ENCODE measurements at regions not wholly inside any gene's neighbourhood (a gene's known extent, or its start where the extent isn't known, plus 50 kb on each side); places are given as distances from the start of the nearest gene placed in this dataset.

GRCh38 chr3:82640254-82640653 is 878.8 kb upstream of the GBE1 start:
- no peaks in the 10 kb centered on the region for H3F3A ChIP-seq (ENCODE audit: insufficient read depth)
- TF ChIP-seq, protein P1, sequence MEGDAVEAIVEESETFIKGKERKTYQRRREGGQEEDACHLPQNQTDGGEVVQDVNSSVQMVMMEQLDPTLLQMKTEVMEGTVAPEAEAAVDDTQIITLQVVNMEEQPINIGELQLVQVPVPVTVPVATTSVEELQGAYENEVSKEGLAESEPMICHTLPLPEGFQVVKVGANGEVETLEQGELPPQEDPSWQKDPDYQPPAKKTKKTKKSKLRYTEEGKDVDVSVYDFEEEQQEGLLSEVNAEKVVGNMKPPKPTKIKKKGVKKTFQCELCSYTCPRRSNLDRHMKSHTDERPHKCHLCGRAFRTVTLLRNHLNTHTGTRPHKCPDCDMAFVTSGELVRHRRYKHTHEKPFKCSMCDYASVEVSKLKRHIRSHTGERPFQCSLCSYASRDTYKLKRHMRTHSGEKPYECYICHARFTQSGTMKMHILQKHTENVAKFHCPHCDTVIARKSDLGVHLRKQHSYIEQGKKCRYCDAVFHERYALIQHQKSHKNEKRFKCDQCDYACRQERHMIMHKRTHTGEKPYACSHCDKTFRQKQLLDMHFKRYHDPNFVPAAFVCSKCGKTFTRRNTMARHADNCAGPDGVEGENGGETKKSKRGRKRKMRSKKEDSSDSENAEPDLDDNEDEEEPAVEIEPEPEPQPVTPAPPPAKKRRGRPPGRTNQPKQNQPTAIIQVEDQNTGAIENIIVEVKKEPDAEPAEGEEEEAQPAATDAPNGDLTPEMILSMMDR (IDR thresholded peaks at IDR 0.05; ENCODE audit: insufficient read depth, low read length, poor library complexity, severe bottlenecking), result no peak
- TF ChIP-seq EZH2phosphoT487 (conservative IDR thresholded peaks at IDR 0.05; ENCODE audit: low read length), result no peak
- H3K4me2 ChIP-seq (ENCODE audit: low read depth, low read length, poor library complexity, severe bottlenecking), result no peak overlapping the region
- peaks cover 13% of the 10 kb centered on the region; the same call in 1 of the 2 replicates for H3K9me3 ChIP-seq (ENCODE audit: insufficient read depth, low read length)
- no peak overlapping the region for H3K27ac ChIP-seq (ENCODE audit: low read depth, low read length)
- H3K79me2 ChIP-seq (ENCODE audit: insufficient read depth, low read length), result no peaks in the 10 kb centered on the region
- no peaks in the 10 kb centered on the region for H3K27me3 ChIP-seq (ENCODE audit: low read length)
- H4K20me1 ChIP-seq (ENCODE audit: low read depth, low read length), result no peaks in the 10 kb centered on the region
- H3K9me2 ChIP-seq (replicated peaks; ENCODE audit: insufficient read depth, low read length), result no peaks in the 10 kb centered on the region
- H3K4me3 ChIP-seq (ENCODE audit: insufficient read depth, low read length, poor library complexity, severe bottlenecking), result no peak overlapping the region
- no peaks in the 10 kb centered on the region; the same call in 1 of the 2 replicates for H3K36me3 ChIP-seq (ENCODE audit: low read length)
- no peak overlapping the region for H3K9ac ChIP-seq (ENCODE audit: low read length)
- no peak overlapping the region for H2AFZ ChIP-seq (ENCODE audit: low read depth, low read length, severe bottlenecking)

- Histone ChIP-seq H3K4me2 (ENCODE audit: low read depth, low read length, poor library complexity, severe bottlenecking) (no peak overlapping the region), H3K27ac (ENCODE audit: low read depth, low read length) (no peak overlapping the region), H2AFZ (ENCODE audit: low read depth, low read length, severe bottlenecking) (no peak overlapping the region), H3K9me3 (ENCODE audit: insufficient read depth, low read length) (peaks cover 13% of the 10 kb centered on the region; the same call in 1 of the 2 replicates), H3K79me2 (ENCODE audit: insufficient read depth, low read length) (no peaks in the 10 kb centered on the region), H4K20me1 (ENCODE audit: low read depth, low read length) (no peaks in the 10 kb centered on the region), H3K27me3 (ENCODE audit: low read length) (no peaks in the 10 kb centered on the region), H3K9me2 (replicated peaks; ENCODE audit: insufficient read depth, low read length) (no peaks in the 10 kb centered on the region), H3K36me3 (ENCODE audit: low read length) (no peaks in the 10 kb centered on the region; the same call in 1 of the 2 replicates), H3F3A (ENCODE audit: insufficient read depth) (no peaks in the 10 kb centered on the region), H3K9ac (ENCODE audit: low read length) (no peak overlapping the region), H3K4me3 (ENCODE audit: insufficient read depth, low read length, poor library complexity, severe bottlenecking) (no peak overlapping the region)
- TF ChIP-seq, protein P1 (IDR thresholded peaks at IDR 0.05; ENCODE audit: insufficient read depth, low read length, poor library complexity, severe bottlenecking), result no peak
- TF ChIP-seq EZH2phosphoT487 (conservative IDR thresholded peaks at IDR 0.05; ENCODE audit: low read length), result no peak
Observed at GRCh38 chr3:82637574-82637973, 876.1 kb upstream of the GBE1 start.

DNA sequence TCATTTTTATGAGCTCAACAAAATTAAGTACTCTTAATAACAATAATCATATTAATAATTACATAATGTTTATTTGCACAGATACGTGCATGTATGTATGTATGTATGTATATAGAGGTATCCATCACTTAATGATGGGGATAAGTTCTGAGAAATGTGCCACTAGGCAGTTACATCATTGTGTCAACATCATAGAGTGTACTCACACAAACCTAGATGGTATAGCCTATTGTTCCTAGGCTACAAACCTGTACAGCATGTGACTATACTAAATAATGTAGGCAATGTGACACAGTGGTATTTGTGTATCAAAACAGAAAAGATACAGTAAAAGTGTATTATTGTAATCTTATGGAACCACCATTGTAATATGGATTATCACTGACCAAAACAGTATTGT is 874.7 kb upstream of the GBE1 start:
- H2AFZ ChIP-seq (ENCODE audit: low read depth, low read length, severe bottlenecking), result no peak overlapping the region
- no peak overlapping the region for H3K4me2 ChIP-seq (ENCODE audit: low read depth, low read length, poor library complexity, severe bottlenecking)
- no peaks in the 10 kb centered on the region; the same call in 1 of the 2 replicates for H3K36me3 ChIP-seq (ENCODE audit: low read length)
- no peaks in the 10 kb centered on the region for H3F3A ChIP-seq (ENCODE audit: insufficient read depth)
- no peaks in the 10 kb centered on the region for H3K79me2 ChIP-seq (ENCODE audit: insufficient read depth, low read length)
- TF ChIP-seq EZH2phosphoT487 (conservative IDR thresholded peaks at IDR 0.05; ENCODE audit: low read length), result no peak
- TF ChIP-seq, protein P1 (IDR thresholded peaks at IDR 0.05; ENCODE audit: insufficient read depth, low read length, poor library complexity, severe bottlenecking), result no peak
- H3K27me3 ChIP-seq (ENCODE audit: low read length), result no peaks in the 10 kb centered on the region
- peaks cover 11% of the 10 kb centered on the region; the same call in 1 of the 2 replicates for H3K9me3 ChIP-seq (ENCODE audit: insufficient read depth, low read length)
- H3K9me2 ChIP-seq (replicated peaks; ENCODE audit: insufficient read depth, low read length), result no peaks in the 10 kb centered on the region
- no peak overlapping the region for H3K27ac ChIP-seq (ENCODE audit: low read depth, low read length)
- H3K9ac ChIP-seq (ENCODE audit: low read length), result no peak overlapping the region
- no peaks in the 10 kb centered on the region for H4K20me1 ChIP-seq (ENCODE audit: low read depth, low read length)
- no peak overlapping the region for H3K4me3 ChIP-seq (ENCODE audit: insufficient read depth, low read length, poor library complexity, severe bottlenecking)

All from SU-DHL-6 (cell line).